Trophoblast cell (in vitro differentiated cells and primary cell): ENCODE measurements at regions not wholly inside any gene's neighbourhood (a gene's known extent, or its start where the extent isn't known, plus 50 kb on each side); places are given as distances from the start of the nearest gene placed in this dataset.

Experiments
- DNase-seq, 2 donors: peaks; one replicate each; pipeline ENCODE4 v3.0.0-alpha.2; 2016
- H2AFZ ChIP-seq: 2 replicates; pipeline ENCODE4 v1.6.1; 2013; ENCODE audit warnings: low read length, moderate library complexity, mild to moderate bottlenecking; ENCODE audit not compliant: insufficient read depth, poor library complexity
- H2AK5ac ChIP-seq: 2 replicates; pipeline ENCODE4 v1.6.1; 2013; ENCODE audit warnings: mild to moderate bottlenecking, low read length
- H2BK120ac ChIP-seq: 2 replicates; pipeline ENCODE4 v1.6.1; 2013; ENCODE audit warnings: low read length, mild to moderate bottlenecking, moderate library complexity; ENCODE audit not compliant: insufficient read depth, poor library complexity
- H2BK12ac ChIP-seq: 2 replicates; pipeline ENCODE4 v1.6.1; 2013; ENCODE audit warnings: mild to moderate bottlenecking, low read length, moderate library complexity
- H2BK5ac ChIP-seq: 2 replicates; pipeline ENCODE4 v1.6.1; 2013; ENCODE audit warnings: low read length, low read depth, moderate library complexity, mild to moderate bottlenecking; ENCODE audit not compliant: poor library complexity
- H3K14ac ChIP-seq: 2 replicates; pipeline ENCODE4 v1.6.1; 2013; ENCODE audit warnings: mild to moderate bottlenecking, low read length
- H3K18ac ChIP-seq: 2 replicates; pipeline ENCODE4 v1.6.1; 2013; ENCODE audit warnings: mild to moderate bottlenecking, low read length
- H3K23ac ChIP-seq: 2 replicates; pipeline ENCODE4 v1.6.1; 2013; ENCODE audit warnings: low read length
- H3K27ac ChIP-seq: 2 replicates; pipeline ENCODE4 v1.5.1; 2013; ENCODE audit warnings: low read depth, mild to moderate bottlenecking, inconsistent platforms, low read length, moderate library complexity
- H3K27me3 ChIP-seq: 2 replicates; pipeline ENCODE4 v1.6.1; 2013; ENCODE audit warnings: inconsistent platforms, mild to moderate bottlenecking, low read length, moderate library complexity; ENCODE audit not compliant: insufficient read depth
- H3K36me3 ChIP-seq, 2 experiments: 1 replicate in 1 of 2; 2 replicates in 1 of 2; pipeline ENCODE4 v1.6.1; 2013; ENCODE audit warnings: low read length in 2 of 2, mild to moderate bottlenecking in 2 of 2, moderate library complexity in 1 of 2; ENCODE audit not compliant: insufficient read depth in 2 of 2, control insufficient read depth in 1 of 2
- H3K4ac ChIP-seq: 2 replicates; pipeline ENCODE4 v1.6.1; 2013; ENCODE audit warnings: low read depth, mild to moderate bottlenecking, low read length, moderate library complexity
- H3K4me1 ChIP-seq, 2 experiments: 1 replicate in 1 of 2; 2 replicates in 1 of 2; pipeline ENCODE4 v1.6.1; 2013; ENCODE audit warnings: low read length in 2 of 2, mild to moderate bottlenecking in 2 of 2, moderate library complexity in 1 of 2; ENCODE audit not compliant: insufficient read depth in 2 of 2, control insufficient read depth in 1 of 2
- H3K4me2 ChIP-seq: 2 replicates; pipeline ENCODE4 v1.6.1; 2013; ENCODE audit warnings: inconsistent platforms, mild to moderate bottlenecking, low read length, moderate library complexity
- H3K4me3 ChIP-seq: 2 replicates; pipeline ENCODE4 v1.5.1; 2013; ENCODE audit warnings: mild to moderate bottlenecking, low read depth, low read length, inconsistent platforms
- H3K79me1 ChIP-seq: one replicate; pipeline ENCODE4 v1.6.1; 2013; ENCODE audit warnings: low read length
- H3K79me2 ChIP-seq: 2 replicates; pipeline ENCODE4 v1.6.1; 2013; ENCODE audit warnings: low read length, mild to moderate bottlenecking; ENCODE audit not compliant: control insufficient read depth, insufficient read depth, poor library complexity
- H3K9ac ChIP-seq: 2 replicates; pipeline ENCODE4 v1.6.1; 2013; ENCODE audit warnings: mild to moderate bottlenecking, low read length
- H3K9me3 ChIP-seq: 2 replicates; pipeline ENCODE4 v1.6.1; 2013; ENCODE audit warnings: low read depth, mild to moderate bottlenecking, control low read depth, inconsistent platforms, low read length; ENCODE audit not compliant: insufficient read depth
- H4K12ac ChIP-seq: 2 replicates; pipeline ENCODE4 v1.6.1; 2013; ENCODE audit warnings: low read depth, mild to moderate bottlenecking, low read length, moderate library complexity
- H4K8ac ChIP-seq: 2 replicates; pipeline ENCODE4 v1.6.1; 2013; ENCODE audit warnings: low read depth, mild to moderate bottlenecking, low read length, moderate library complexity
- H4K91ac ChIP-seq: one replicate; pipeline ENCODE4 v1.6.1; 2013; ENCODE audit warnings: low read depth, mild to moderate bottlenecking, low read length, moderate library complexity
- WGBS: extraction: QIAGEN DNeasy Blood & Tissue Kit; methylation state at CpG from one replicate; pipeline ENCODE4 v1.1.7; 2013; ENCODE audit warnings: missing lambda C conversion rate; ENCODE audit not compliant: insufficient read length, insufficient coverage; ENCODE audit errors: extremely low coverage; 5-methylcytosine and 5-hydroxymethylcytosine counted together

GRCh38 chr4:141395246-141395830 lies 174.6 kb downstream of the ZNF330 start:
- Histone ChIP-seq H3K23ac (no peak overlapping the region), H2BK120ac (no peak overlapping the region), H3K9me3 (no peaks in the 10 kb centered on the region), H3K4me2 (no peak overlapping the region), H3K36me3 (no peaks in the 10 kb centered on the region), H4K12ac (no peak overlapping the region), H2AK5ac (no peak overlapping the region), H3K9ac (no peak overlapping the region), H3K27ac (no peak overlapping the region), H3K4me3 (no peak overlapping the region), H3K27me3 (no peaks in the 10 kb centered on the region), H3K4ac (no peak overlapping the region), H2BK12ac (no peak overlapping the region), H3K79me1 (no peaks in the 10 kb centered on the region), H2AFZ (no peak overlapping the region), H4K8ac (no peak overlapping the region), H2BK5ac (no peak overlapping the region), H4K91ac (no peak overlapping the region), H3K4me1 (no peaks in the 10 kb centered on the region), H3K18ac (no peak overlapping the region), H3K79me2 (no peaks in the 10 kb centered on the region), H3K14ac (no peak overlapping the region)
- WGBS: no CpG with 5 or more reads among the region's 1 CpG
- no peak for DNase-seq

GRCh38 chr4:141395919-141396318 lies 175.2 kb downstream of the ZNF330 start:
- Histone ChIP-seq H4K91ac (no peak overlapping the region), H3K27me3 (no peaks in the 10 kb centered on the region), H3K4ac (no peak overlapping the region), H2AFZ (no peak overlapping the region), H3K9me3 (no peaks in the 10 kb centered on the region), H4K12ac (no peak overlapping the region), H3K4me1 (no peaks in the 10 kb centered on the region), H3K79me1 (no peaks in the 10 kb centered on the region), H2BK120ac (no peak overlapping the region), H3K4me3 (no peak overlapping the region), H3K79me2 (no peaks in the 10 kb centered on the region), H3K18ac (no peak overlapping the region), H3K4me2 (no peak overlapping the region), H2AK5ac (no peak overlapping the region), H2BK12ac (no peak overlapping the region), H3K27ac (no peak overlapping the region), H2BK5ac (no peak overlapping the region), H3K9ac (no peak overlapping the region), H3K14ac (no peak overlapping the region), H4K8ac (no peak overlapping the region), H3K36me3 (no peaks in the 10 kb centered on the region), H3K23ac (no peak overlapping the region)
- no CpG with 5 or more reads among the region's 5 CpGs for WGBS
- no peak for DNase-seq

GRCh38 chr4:141402712-141403111 lies 182.0 kb downstream of the ZNF330 start:
- no peak overlapping the region for H4K12ac ChIP-seq
- H3K79me1 ChIP-seq: no peaks in the 10 kb centered on the region
- H3K27me3 ChIP-seq: no peaks in the 10 kb centered on the region
- no peak overlapping the region for H2BK120ac ChIP-seq
- no peak for DNase-seq
- H3K9me3 ChIP-seq: no peaks in the 10 kb centered on the region
- H3K4me3 ChIP-seq: no peak overlapping the region
- H2BK5ac ChIP-seq: no peak overlapping the region
- H3K79me2 ChIP-seq: no peaks in the 10 kb centered on the region
- H3K9ac ChIP-seq: no peak overlapping the region
- H4K8ac ChIP-seq: no peak overlapping the region
- H3K4me2 ChIP-seq: no peak overlapping the region
- H3K4ac ChIP-seq: no peak overlapping the region
- H2AK5ac ChIP-seq: no peak overlapping the region
- H3K23ac ChIP-seq: no peak overlapping the region
- no peak overlapping the region for H3K14ac ChIP-seq
- H3K27ac ChIP-seq: no peak overlapping the region
- no peak overlapping the region for H4K91ac ChIP-seq
- no peak overlapping the region for H2AFZ ChIP-seq
- H2BK12ac ChIP-seq: no peak overlapping the region
- no peaks in the 10 kb centered on the region for H3K4me1 ChIP-seq
- no peak overlapping the region for H3K18ac ChIP-seq
- no peaks in the 10 kb centered on the region for H3K36me3 ChIP-seq
- WGBS: no CpG with 5 or more reads among the region's 5 CpGs

- Histone ChIP-seq H3K14ac (no peak overlapping the region), H4K8ac (no peak overlapping the region), H3K36me3 (no peaks in the 10 kb centered on the region), H3K9ac (no peak overlapping the region), H2AK5ac (no peak overlapping the region), H4K91ac (no peak overlapping the region), H2AFZ (no peak overlapping the region), H3K4me2 (no peak overlapping the region), H3K27ac (no peak overlapping the region), H3K79me2 (no peaks in the 10 kb centered on the region), H3K4ac (no peak overlapping the region), H2BK120ac (no peak overlapping the region), H3K4me1 (no peaks in the 10 kb centered on the region), H3K23ac (no peak overlapping the region), H3K18ac (no peak overlapping the region), H3K79me1 (no peaks in the 10 kb centered on the region), H3K9me3 (no peaks in the 10 kb centered on the region), H3K4me3 (no peak overlapping the region), H4K12ac (no peak overlapping the region), H3K27me3 (no peaks in the 10 kb centered on the region), H2BK12ac (no peak overlapping the region), H2BK5ac (no peak overlapping the region)
- no CpG with 5 or more reads among the region's 2 CpGs for WGBS
- DNase-seq: no peak
These were observed 183.1 kb downstream of the ZNF330 start for GRCh38 chr4:141403782-141404181.
